Peyer's patch (tissue), 4 donors: ENCODE measurements at regions not wholly inside any gene's neighbourhood (a gene's known extent, or its start where the extent isn't known, plus 50 kb on each side); places are given as distances from the start of the nearest gene placed in this dataset.

Experiments used
- CTCF ChIP-seq, 6 experiments: fragments of 450-650 bp in 4 of 6; fragments of 200-600 bp in 2 of 6; sonication (generic) in 1 of 6; IDR thresholded peaks; one replicate each; pipeline ENCODE4 v1.5.1; 2017 to 2019; ENCODE audit warnings: antibody characterized with exemption in 6 of 6, mild to moderate bottlenecking in 3 of 6, moderate library complexity in 1 of 6
- POLR2A ChIP-seq, 2 donors: fragments of 450-650 bp; IDR thresholded peaks; one replicate each; pipeline ENCODE4 v1.5.1; 2017; ENCODE audit warnings: antibody characterized with exemption in 2 of 2, mild to moderate bottlenecking in 2 of 2, moderate library complexity in 2 of 2

GRCh38 chr9:86471171-86471815, 117.1 kb upstream of the TUT7 start:
- TF ChIP-seq POLR2A (IDR thresholded peaks at IDR 0.05) (no peak), CTCF (IDR thresholded peaks at IDR 0.05) (no peak)
